ENCODE measurements at regions not wholly inside any gene's neighbourhood (a gene's known extent, or its start where the extent isn't known, plus 50 kb on each side); places are given as distances from the start of the nearest gene placed in this dataset.
A peak's percentile ranks its signal among the peaks of the same experiment; 100 is the strongest.
"Not testable (repeated sequence)": the region's sequence is repeated elsewhere in the genome, so short reads cannot be mapped to it uniquely, and the experiment has no call there.

- no peak for DNase-seq
Measured at GRCh38 chr3:139202226-139202958, 141.4 kb upstream of the MRPS22 start.

- no peak for DNase-seq
Measured at GRCh38 chr3:139202959-139203349, 140.9 kb upstream of the MRPS22 start.

DNA sequence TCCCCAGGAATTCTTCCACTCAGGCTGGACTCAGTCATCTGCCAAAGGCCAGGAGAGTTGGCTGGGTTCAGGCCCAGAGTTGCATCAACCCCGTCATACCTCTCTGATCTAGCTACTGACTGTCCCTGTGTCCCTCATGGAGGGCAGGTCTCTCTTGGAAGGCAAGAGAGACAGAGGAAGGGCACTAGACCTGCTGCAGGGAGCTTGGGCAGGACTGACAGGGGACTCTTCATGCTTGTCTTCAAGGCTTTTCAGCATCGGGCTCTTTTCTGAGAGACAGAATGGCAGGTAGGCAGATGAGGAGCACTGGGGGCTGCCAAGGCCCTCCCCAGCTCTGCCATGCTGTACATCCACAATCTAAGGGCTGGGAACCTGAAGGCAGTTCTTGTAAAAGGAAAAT, 140.1 kb upstream of the MRPS22 start:
- no peak for DNase-seq

GRCh38 chr3:139204728-139205127, 139.1 kb upstream of the MRPS22 start:
- DNase-seq, result no peak

- no peak for DNase-seq
Measured at GRCh38 chr3:139213936-139214335, 129.9 kb upstream of the MRPS22 start.

DNA sequence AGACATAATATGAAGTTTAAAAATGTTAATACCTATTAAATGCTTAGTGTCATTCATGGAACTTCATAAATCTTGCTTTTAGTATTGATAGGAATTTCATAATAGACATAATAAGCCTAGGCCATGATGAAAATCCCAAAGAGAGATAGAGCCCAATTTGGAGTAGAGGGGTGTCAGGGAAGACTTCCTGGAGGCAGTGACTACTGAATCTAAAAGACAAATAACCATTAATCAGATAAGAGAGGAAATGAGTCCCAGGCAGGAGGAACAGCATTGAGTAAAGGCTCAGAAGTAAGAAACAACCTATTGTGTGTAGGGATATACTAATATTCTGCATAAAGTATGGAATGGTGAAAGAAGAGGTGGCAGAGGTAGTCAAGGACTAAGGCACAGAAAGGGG, 126.9 kb upstream of the MRPS22 start:
- DNase-seq, result no peak

DNA sequence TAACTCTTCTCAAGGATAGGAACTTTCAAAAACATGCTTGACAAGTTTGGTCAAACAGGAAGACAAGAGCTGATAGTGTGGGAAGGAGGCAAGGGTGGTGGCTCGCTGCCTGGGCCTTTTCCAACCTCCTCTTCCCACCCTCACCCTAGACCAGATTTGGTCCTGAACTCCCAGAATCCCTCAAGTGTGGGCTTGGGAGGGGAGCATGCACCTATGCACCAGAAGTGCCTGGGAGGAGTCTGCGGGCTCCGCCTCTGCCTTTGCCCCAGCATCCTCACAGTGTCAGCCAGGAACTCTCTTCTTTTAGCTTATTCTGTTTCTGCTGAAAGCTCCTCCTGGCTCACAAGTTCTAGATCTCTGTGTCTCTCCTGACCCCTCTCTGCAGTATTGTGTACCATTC, 126.2 kb upstream of the MRPS22 start:
- DNase-seq, result no peak

GRCh38 chr3:139218046-139218445, 125.8 kb upstream of the MRPS22 start:
- no peak for DNase-seq

- no peak for DNase-seq
Measured at GRCh38 chr3:139219463-139219862, 124.4 kb upstream of the MRPS22 start.

GRCh38 chr3:139222100-139222657, 121.6 kb upstream of the MRPS22 start:
- DNase-seq, result no peak

GRCh38 chr3:139225548-139225947, 118.3 kb upstream of the MRPS22 start:
- DNase-seq, result no peak

- no peak for DNase-seq
Measured at GRCh38 chr3:139226731-139227130, 117.1 kb upstream of the MRPS22 start.

DNA sequence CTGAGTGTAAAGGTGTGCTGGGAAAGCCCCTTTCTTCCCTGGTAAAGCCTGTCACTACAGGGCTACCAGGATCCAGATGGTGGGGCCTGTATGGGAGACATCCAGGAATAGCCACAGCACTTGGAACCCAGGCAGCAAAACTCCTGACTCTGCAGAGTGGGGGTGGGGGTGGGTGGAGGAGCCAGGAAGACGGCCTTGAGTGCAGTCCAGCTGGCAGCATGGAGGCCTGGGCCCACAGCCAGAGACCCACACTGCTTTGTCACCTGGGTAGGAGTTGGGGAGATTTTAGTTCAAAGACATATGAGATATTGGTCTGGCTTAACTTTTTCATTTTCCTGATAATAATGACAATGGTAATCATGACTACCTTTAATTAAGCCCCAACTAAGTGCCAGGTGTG, 116.7 kb upstream of the MRPS22 start:
- DNase-seq, result peak; percentile 71

DNA sequence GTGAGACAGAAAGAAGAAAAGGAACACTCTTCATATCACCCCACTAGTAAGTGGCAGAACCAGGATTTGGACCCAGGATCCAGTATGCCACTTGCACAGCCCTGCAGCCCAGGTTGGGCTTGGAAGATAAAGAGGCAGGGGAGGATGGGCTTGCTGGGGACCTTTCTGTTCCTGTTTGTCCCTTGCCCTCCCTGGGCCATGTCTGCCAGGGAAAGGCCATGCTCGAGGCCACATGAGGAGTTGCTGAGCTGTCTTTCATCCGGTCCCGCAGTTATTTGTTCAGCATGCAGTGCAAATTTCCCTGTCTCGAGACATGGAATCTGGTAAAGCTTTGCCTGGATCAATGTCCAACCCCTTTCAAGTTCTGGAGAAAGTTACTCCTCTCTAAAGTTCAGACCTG, 116.0 kb upstream of the MRPS22 start:
- DNase-seq, result no peak

GRCh38 chr3:139230391-139230790, 113.4 kb upstream of the MRPS22 start:
- DNase-seq, result no peak

DNA sequence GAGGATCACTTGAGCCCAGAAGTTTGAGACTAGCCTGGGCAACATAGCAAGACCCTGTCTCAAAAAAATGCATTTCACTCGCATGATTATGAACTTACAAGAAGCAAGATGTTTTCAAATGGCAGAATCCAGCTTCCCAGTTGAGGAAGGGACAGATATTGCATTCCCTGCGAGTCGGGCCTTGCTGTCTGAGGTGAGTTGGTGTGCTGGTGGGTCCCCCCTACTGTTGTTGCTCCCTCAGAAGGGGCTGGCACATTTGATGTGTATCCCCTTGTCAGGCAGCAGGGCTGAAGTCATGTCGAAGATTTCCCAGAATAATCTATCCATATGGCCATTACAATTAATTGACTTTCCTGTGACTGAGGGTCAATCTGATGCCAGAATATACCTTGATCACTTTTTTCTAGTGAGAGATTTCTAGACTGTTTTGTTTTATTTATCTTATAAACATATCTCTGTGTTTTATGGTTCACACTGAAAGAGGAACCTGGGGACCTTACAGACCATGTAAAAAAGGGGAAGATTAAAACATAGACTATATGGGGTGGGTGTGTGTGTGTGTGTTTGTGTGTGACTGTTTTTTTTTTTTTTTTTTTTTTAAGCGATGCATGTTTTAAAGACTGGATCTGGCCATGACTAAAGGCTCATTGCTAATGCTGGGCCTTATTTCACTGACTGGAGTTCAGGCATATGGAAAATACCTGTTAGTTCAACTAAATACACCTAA, 112.1 kb upstream of the MRPS22 start:
- no peak for DNase-seq

GRCh38 chr3:139232341-139232740, 111.5 kb upstream of the MRPS22 start:
- DNase-seq, result not testable (repeated sequence)

- DNase-seq, result no peak
Measured at GRCh38 chr3:139234491-139234890, 109.3 kb upstream of the MRPS22 start.

- DNase-seq, result no peak
Measured at GRCh38 chr3:139235192-139235591, 108.6 kb upstream of the MRPS22 start.

DNA sequence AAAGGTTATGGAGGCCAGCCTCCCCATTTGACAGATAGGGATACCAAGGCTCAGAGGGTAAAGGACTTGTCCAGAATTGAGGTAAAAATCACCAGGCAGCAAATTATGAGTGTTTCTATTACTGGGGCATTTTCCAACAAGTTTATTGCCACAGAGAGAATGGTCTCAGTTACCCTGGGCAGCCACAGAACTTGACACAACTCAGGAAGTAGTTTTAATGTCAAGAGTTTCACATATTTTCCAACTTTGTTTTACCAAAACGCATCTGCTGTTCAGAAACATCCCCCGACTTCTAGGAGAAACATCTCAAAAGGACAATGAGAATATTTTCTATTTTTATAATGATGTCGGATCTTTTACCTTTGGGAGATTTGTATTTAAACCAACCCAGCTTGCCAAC, 107.5 kb upstream of the MRPS22 start:
- DNase-seq, result no peak

- DNase-seq, result no peak
Measured at GRCh38 chr3:139238281-139239030, 105.4 kb upstream of the MRPS22 start.

DNA sequence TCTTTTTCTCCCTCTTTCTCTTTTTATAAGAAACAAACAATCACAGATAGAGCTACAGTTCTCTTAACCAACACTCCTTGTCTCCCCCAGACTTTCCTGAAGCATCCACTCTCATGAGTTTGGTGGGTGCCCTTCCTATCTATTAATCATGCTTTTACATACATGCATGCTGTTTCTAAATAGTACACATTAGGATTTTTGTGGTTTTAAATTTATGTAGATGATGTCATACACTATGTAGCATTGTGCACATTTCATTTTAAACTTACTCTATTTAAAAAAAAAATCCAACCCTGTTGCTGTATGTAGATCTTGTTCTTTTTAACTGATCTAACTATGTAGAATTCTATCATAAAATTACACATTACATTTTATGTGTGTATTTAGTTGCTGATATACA, 104.3 kb upstream of the MRPS22 start:
- DNase-seq, result no peak

- DNase-seq, result no peak
Measured at GRCh38 chr3:139241783-139242182, 102.0 kb upstream of the MRPS22 start.

DNA sequence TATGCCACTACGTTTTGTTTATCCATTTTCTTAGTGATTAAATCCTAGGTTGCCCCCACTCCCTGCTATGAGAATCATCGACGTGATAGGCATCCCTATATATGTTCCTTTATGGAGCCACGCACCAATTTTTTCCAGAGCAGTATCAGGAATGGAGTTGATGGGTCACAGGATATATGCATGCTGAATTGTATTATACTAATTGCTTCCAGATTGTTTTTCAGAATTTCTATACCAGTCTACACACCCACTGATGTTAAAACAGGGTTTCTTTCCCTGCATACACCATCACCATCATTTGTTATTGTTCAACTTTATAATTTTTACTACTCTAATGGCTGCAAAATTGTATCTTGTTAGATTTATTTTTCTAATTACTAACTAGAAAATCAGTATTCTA, 100.1 kb upstream of the MRPS22 start:
- no peak for DNase-seq
